Sigmoid colon (tissue), 6 donors: ENCODE measurements at regions not wholly inside any gene's neighbourhood (a gene's known extent, or its start where the extent isn't known, plus 50 kb on each side); places are given as distances from the start of the nearest gene placed in this dataset.

Source experiments
- DNase-seq: peaks from one replicate; pipeline ENCODE4 v3.0.0-alpha.2; 2019
- H3K27ac ChIP-seq, 4 donors: fragments of 200-600 bp; sonication (generic); one replicate each; pipeline ENCODE4 v1.5.1; 2016 to 2019; ENCODE audit warnings: mild to moderate bottlenecking in 1 of 4
- H3K27me3 ChIP-seq, 3 donors: fragments of 200-600 bp; sonication (generic); one replicate each; pipeline ENCODE4 v1.5.1; 2019; ENCODE audit warnings: mild to moderate bottlenecking in 1 of 3
- H3K36me3 ChIP-seq, 4 donors: fragments of 200-600 bp; sonication (generic); one replicate each; pipeline ENCODE4 v1.5.1; 2016 to 2019
- H3K4me1 ChIP-seq, 4 donors: fragments of 200-600 bp; sonication (generic); one replicate each; pipeline ENCODE4 v1.5.1; 2017 to 2019
- H3K4me3 ChIP-seq, 4 donors: fragments of 200-600 bp; sonication (generic); one replicate each; pipeline ENCODE4 v1.5.1; 2017 to 2019; ENCODE audit warnings: mild to moderate bottlenecking in 2 of 4, moderate library complexity in 1 of 4
- H3K9me3 ChIP-seq, 4 donors: fragments of 200-600 bp in 3 of 4; sonication (generic) in 3 of 4; one replicate each; pipeline versions ENCODE4 v1.5.1 to v1.6.1; 2013 to 2019
- CTCF ChIP-seq, 4 experiments: fragments of 450-650 bp in 3 of 4; fragments of 200-600 bp in 1 of 4; IDR thresholded peaks; one replicate each; pipeline ENCODE4 v1.5.1; 2016 to 2019; ENCODE audit warnings: antibody characterized with exemption in 4 of 4, mild to moderate bottlenecking in 3 of 4, moderate library complexity in 2 of 4
- EP300 ChIP-seq, 4 donors: sonication (generic); formaldehyde crosslinking; IDR thresholded peaks; one replicate each; pipeline ENCODE4 v1.6.1; 2017; ENCODE audit warnings: antibody characterized with exemption in 4 of 4
- POLR2A ChIP-seq, 2 donors: fragments of 450-650 bp; IDR thresholded peaks; one replicate each; pipeline ENCODE4 v1.6.1; 2016; ENCODE audit warnings: antibody characterized with exemption in 2 of 2, mild to moderate bottlenecking in 2 of 2, moderate library complexity in 2 of 2
- POLR2AphosphoS5 ChIP-seq, 4 donors: sonication (generic); formaldehyde crosslinking; IDR thresholded peaks; one replicate each; pipeline ENCODE4 v1.6.1; 2017; ENCODE audit warnings: antibody characterized with exemption in 4 of 4
- WGBS, 2 donors: extraction: QIAGEN DNeasy Blood & Tissue Kit; methylation state at CpG; one replicate each; pipeline ENCODE4 v1.1.7; 2013; 5-methylcytosine and 5-hydroxymethylcytosine counted together
- intact Hi-C: fragments of 100-400 bp; cut with DNase I; formaldehyde crosslinking; loops from one replicate; pipeline ENCODE4 v1.15.1; 2023
- donor health status: healthy with polysubstance abuse.
- donor health status: healthy.

- TF ChIP-seq POLR2AphosphoS5 (IDR thresholded peaks at IDR 0.05) (no peak), CTCF (IDR thresholded peaks at IDR 0.05) (no peak), POLR2A (IDR thresholded peaks at IDR 0.05) (no peak), EP300 (IDR thresholded peaks at IDR 0.05) (no peak)
- no peak for DNase-seq
- H3K27me3 ChIP-seq: no peaks in the 10 kb centered on the region
- H3K9me3 ChIP-seq: no peaks in the 10 kb centered on the region
- no peak overlapping the region for H3K27ac ChIP-seq
- no peaks in the 10 kb centered on the region for H3K4me1 ChIP-seq
- H3K36me3 ChIP-seq: no peaks in the 10 kb centered on the region
- intact Hi-C loops: no loop called here
- WGBS, 2 donors: 71 to 82% methylated on average over 1 of the region's 1 CpG
- H3K4me3 ChIP-seq: no peak overlapping the region
Measured at GRCh38 chr1:195336812-195337211, 1271.4 kb downstream of the KCNT2 start.

GRCh38 chr1:195335541-195335940 is 1272.7 kb downstream of the KCNT2 start:
- Histone ChIP-seq H3K9me3 (no peaks in the 10 kb centered on the region), H3K36me3 (no peaks in the 10 kb centered on the region), H3K4me3 (no peak overlapping the region), H3K27ac (no peak overlapping the region), H3K27me3 (no peaks in the 10 kb centered on the region), H3K4me1 (no peaks in the 10 kb centered on the region)
- intact Hi-C loops: no loop called here
- WGBS, 2 donors: 89 to 94% methylated on average over 4 of the region's 4 CpGs
- DNase-seq: no peak
- TF ChIP-seq CTCF (IDR thresholded peaks at IDR 0.05) (no peak), POLR2A (IDR thresholded peaks at IDR 0.05) (no peak), POLR2AphosphoS5 (IDR thresholded peaks at IDR 0.05) (no peak), EP300 (IDR thresholded peaks at IDR 0.05) (no peak)

DNA sequence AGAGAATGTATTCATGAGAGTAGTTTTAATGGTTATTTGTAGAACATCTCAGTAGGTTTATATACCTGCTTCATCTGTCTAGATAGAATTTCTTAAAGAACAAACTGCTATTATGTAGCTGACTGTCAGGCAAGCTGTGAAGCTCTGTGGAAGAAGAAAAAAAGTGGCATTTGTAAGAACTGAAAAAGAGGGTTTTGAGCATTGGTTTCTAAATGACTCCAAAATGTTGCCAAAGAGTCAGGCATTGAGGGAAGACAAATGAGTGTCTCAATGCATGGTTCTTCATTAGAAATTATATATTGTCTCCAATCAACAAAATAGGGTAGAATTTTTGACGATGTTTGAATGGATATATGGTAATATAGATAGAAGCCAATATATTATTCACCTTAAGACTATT is 1276.1 kb downstream of the KCNT2 start:
- no peak for DNase-seq
- no peak overlapping the region for H3K4me3 ChIP-seq
- 89 to 93% methylated on average over 1 of the region's 1 CpG for WGBS, 2 donors
- no peaks in the 10 kb centered on the region for H3K27me3 ChIP-seq
- H3K27ac ChIP-seq: no peak overlapping the region
- H3K36me3 ChIP-seq: no peaks in the 10 kb centered on the region
- H3K4me1 ChIP-seq: peaks cover 0 to 7% (median 0%) of the 10 kb centered on the region in 4 donors
- H3K9me3 ChIP-seq: no peaks in the 10 kb centered on the region
- intact Hi-C loops: no loop called here
- TF ChIP-seq CTCF (IDR thresholded peaks at IDR 0.05) (no peak), EP300 (IDR thresholded peaks at IDR 0.05) (no peak), POLR2A (IDR thresholded peaks at IDR 0.05) (no peak), POLR2AphosphoS5 (IDR thresholded peaks at IDR 0.05) (no peak)

DNA sequence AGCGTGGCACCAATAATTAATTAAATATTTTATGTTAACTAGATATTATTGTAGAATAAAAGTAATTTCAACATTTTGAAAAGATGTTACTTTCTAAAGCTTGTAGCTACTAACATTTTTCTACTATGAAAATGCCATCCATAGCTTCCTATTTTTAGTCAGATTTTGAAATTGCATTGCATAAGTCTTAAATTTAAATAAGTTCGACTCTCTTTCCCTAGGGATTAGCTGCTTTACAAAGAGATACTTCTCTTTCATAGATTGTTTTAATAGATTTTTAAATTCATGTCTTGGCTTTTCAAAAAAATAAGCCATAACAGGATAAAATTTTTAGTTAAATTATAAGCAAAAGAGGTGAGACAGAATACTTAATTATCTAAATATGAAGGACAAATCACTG is 1279.6 kb downstream of the KCNT2 start:
- Histone ChIP-seq H3K4me3 (no peak overlapping the region), H3K9me3 (no peaks in the 10 kb centered on the region), H3K4me1 (peaks cover 0 to 7% (median 0%) of the 10 kb centered on the region in 4 donors), H3K36me3 (no peaks in the 10 kb centered on the region), H3K27me3 (no peaks in the 10 kb centered on the region), H3K27ac (no peak overlapping the region)
- intact Hi-C loops: no loop called here
- DNase-seq: no peak
- TF ChIP-seq POLR2AphosphoS5 (IDR thresholded peaks at IDR 0.05): no peak
- TF ChIP-seq CTCF (IDR thresholded peaks at IDR 0.05): no peak
- TF ChIP-seq POLR2A (IDR thresholded peaks at IDR 0.05): no peak
- no peak for TF ChIP-seq EP300 (IDR thresholded peaks at IDR 0.05)
- 77 to 89% methylated on average over 2 of the region's 2 CpGs for WGBS, 2 donors

DNA sequence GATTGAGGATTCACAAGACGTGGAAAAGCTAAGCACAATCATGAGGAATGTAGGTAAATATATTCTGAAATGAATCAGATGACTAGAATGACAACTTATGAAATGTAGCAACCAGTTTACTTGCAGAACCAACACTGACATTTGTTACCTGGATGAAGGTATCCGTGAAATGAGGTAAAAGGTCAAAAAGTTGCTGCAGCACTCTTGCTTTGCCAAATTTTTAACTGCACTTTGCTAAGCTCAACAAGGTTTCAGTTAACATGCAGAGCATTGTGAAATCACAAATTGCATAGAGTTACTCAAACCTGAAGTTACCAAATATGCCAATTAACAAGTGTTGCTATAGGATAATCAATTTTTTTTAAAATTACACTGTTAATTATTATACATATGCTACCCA is 1280.1 kb downstream of the KCNT2 start:
- Histone ChIP-seq H3K4me1 (peaks cover 0 to 7% (median 0%) of the 10 kb centered on the region in 4 donors), H3K36me3 (no peaks in the 10 kb centered on the region), H3K9me3 (no peaks in the 10 kb centered on the region), H3K4me3 (no peak overlapping the region), H3K27ac (no peak overlapping the region), H3K27me3 (no peaks in the 10 kb centered on the region)
- DNase-seq: no peak
- TF ChIP-seq EP300 (IDR thresholded peaks at IDR 0.05) (no peak), CTCF (IDR thresholded peaks at IDR 0.05) (no peak), POLR2AphosphoS5 (IDR thresholded peaks at IDR 0.05) (no peak), POLR2A (IDR thresholded peaks at IDR 0.05) (no peak)
- intact Hi-C loops: no loop called here
- WGBS, 2 donors: 48 to 60% methylated on average over 2 of the region's 2 CpGs
